ENCODE measurements at regions not wholly inside any gene's neighbourhood (a gene's known extent, or its start where the extent isn't known, plus 50 kb on each side); places are given as distances from the start of the nearest gene placed in this dataset.
"Not testable (repeated sequence)": the region's sequence is repeated elsewhere in the genome, so short reads cannot be mapped to it uniquely, and the experiment has no call there.

DNA sequence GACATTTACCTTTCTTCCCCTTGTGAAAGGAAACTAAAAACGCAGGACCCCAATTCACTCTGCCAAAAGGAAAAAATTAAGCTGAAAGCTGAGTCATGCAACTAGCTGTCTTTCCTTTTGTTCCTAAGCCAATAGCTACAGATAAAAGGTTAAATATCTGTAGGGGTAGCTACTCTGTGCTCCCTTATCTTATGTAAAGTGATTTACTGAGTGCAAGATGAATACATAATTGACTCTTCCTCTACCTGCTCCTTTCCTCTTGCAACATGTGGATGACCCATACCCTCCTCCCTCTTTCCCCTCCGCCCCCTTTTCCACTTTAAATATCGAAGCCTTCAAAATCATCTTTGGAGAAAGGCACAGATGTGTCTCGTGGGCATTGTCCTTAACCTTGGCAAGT is 68.0 kb upstream of the ZNF157 start:
- DNase-seq = no peak

DNA sequence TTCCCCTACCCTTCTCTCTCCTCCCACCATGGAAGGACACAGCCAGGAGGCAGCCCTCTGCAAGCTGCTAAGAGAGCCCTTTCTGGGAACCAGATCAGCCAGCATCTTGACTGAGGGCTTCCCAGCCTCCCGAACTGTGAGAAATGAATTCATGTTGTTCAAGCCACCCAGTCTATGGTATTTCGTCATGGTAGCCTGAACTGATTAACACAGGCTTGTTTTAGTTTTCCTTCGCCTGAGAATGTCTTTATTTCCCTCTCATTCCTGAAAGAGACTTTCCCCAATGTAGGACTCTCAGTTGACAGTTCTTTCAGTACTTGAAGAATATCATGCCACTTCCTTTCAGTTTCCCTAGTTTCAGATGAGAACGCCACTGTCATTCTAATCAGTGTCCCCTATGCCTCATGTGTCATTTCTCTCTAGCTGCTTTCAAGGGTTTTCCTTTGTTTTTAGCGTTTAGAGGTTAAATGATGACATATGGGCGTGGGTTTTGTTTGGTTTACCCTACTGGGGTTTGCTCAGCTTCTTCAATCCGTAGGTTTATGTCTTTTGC is 63.8 kb upstream of the ZNF157 start:
- not testable (repeated sequence) for DNase-seq

DNA sequence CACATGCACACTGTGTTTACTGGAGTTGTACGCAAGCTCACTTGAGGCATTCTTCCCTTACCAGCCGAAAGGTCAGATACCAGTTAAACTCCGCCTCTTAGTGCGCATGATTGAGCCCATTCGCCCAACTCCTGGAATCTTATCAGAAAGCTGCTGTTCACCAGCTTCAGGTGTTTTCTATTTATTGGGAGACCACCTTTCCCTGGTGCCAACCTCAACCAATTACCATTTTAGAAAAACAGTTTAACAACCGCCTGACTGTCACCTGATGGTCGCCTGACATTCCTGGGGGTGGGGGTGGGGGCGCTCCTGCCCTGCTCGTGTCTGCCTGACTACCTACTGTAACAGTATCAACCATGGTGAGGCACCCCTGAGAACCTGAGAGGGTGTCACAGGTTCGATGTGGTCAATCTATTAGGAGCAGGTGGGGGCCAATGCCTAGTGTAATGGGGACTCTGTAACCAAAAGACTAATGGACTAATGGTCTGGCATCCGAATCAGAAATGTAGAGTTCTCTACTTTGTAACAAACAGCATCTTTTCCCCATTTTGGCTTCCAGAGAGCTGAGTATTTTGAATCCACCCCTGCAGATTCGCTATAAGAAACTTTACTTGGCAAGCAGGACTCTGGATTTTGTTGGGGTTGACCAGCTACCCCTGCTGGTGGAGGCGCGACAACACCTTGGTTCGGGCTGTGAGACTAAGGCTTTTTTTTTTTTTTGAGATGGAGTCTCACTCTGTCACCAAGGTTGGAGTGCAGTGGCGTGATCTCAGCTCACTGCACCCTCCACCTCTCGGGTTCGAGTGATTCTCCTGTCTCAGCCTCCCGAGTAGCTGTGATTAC is 58.2 kb upstream of the ZNF157 start:
- peak in 1 of 2 experiments; percentile 54 for DNase-seq

DNA sequence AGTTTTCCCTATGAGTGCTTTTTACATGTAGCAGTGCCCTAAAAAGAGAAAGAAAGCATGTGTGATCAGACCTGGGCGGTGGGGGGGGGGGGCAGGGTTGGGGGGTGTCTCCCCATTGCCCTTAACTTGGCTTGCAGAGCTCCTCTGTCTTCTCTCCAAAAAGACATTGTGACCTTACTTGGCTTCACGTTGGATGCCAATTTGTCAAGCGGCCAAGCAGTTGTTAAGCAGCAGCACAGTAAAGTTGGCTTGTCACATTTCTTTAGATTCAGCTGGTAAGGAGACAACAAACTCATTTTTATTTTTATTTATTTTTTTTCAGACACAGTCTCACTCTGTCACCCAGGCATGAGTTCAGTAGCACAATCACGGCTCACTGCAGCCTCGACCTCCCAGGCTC is 57.3 kb upstream of the ZNF157 start:
- no peak for DNase-seq

DNA sequence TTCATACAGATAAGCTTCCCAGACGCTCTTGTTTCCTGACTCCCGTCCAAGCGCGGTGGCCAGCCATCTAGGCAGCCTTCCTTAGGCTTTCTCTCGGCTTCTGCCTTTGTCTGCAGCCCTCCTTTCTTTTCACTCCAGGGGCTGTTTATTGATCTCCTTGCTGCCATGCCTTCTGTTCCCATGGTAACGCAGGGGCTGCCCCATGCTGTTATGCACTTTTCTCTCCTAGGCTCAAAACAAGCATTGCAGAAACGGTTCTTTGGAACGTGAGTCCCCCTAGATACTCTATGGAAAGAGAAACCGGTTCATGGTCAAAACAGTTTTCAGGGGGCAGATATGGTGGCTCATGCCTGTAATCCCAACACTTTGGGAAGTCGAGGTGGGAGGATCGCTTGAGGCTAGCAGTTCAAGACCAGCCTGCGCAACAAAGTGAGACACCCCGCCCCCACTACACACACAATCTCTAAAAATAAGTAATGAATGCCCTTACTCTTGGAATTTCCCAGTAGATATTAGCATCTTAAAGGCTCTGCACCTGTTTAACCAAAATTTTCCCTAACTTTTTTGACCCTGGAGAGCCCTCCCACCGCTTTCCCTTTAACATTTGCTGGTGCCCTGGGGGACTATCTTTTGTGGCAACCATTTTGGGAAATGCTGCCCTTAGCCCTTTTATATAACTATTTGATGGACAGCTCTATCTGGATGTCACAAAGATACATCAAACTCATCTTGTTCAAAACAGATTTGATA is 53.9 kb upstream of the ZNF157 start:
- peak in 1 of 2 experiments; percentile 48 for DNase-seq

Measured in NCI-H524 (cell line).